ENCODE measurements at regions not wholly inside any gene's neighbourhood (a gene's known extent, or its start where the extent isn't known, plus 50 kb on each side); places are given as distances from the start of the nearest gene placed in this dataset.
"Not testable (repeated sequence)": the region's sequence is repeated elsewhere in the genome, so short reads cannot be mapped to it uniquely, and the experiment has no call there.

- no peak for DNase-seq
These were observed 1199.9 kb downstream of the GATA3 start for GRCh38 chr10:9254353-9254752.

GRCh38 chr10:9260690-9261089, 1206.2 kb downstream of the GATA3 start:
- DNase-seq, result no peak

- DNase-seq, result no peak
These were observed 1208.3 kb downstream of the GATA3 start for GRCh38 chr10:9262770-9263169.

- DNase-seq, result no peak
These were observed 1213.7 kb downstream of the GATA3 start for GRCh38 chr10:9268176-9268575.

- DNase-seq, result not testable (repeated sequence)
These were observed 1218.8 kb downstream of the GATA3 start for GRCh38 chr10:9273126-9273833.

- DNase-seq, result no peak
These were observed 1219.8 kb downstream of the GATA3 start for GRCh38 chr10:9274206-9274755.

- DNase-seq, result no peak
These were observed 1221.4 kb downstream of the GATA3 start for GRCh38 chr10:9275861-9276260.

- no peak for DNase-seq
These were observed 1231.2 kb downstream of the GATA3 start for GRCh38 chr10:9285690-9286089.

- no peak for DNase-seq
These were observed 1235.3 kb downstream of the GATA3 start for GRCh38 chr10:9289811-9290210.

- no peak for DNase-seq
These were observed 1236.6 kb downstream of the GATA3 start for GRCh38 chr10:9291081-9291480.

GRCh38 chr10:9294132-9294663, 1239.7 kb downstream of the GATA3 start:
- DNase-seq, result no peak

GRCh38 chr10:9294865-9295264, 1240.4 kb downstream of the GATA3 start:
- no peak for DNase-seq

GRCh38 chr10:9296190-9296589, 1241.7 kb downstream of the GATA3 start:
- DNase-seq, result no peak

- no peak for DNase-seq
These were observed 1243.1 kb downstream of the GATA3 start for GRCh38 chr10:9297580-9297979.

- DNase-seq, result no peak
These were observed 1245.5 kb downstream of the GATA3 start for GRCh38 chr10:9299966-9300365.

GRCh38 chr10:9301148-9301547, 1246.7 kb downstream of the GATA3 start:
- no peak for DNase-seq

- no peak for DNase-seq
These were observed 1247.1 kb downstream of the GATA3 start for GRCh38 chr10:9301554-9301953.

- DNase-seq, result no peak
These were observed 1247.8 kb downstream of the GATA3 start for GRCh38 chr10:9302140-9302746.

GRCh38 chr10:9305018-9305655, 1250.6 kb downstream of the GATA3 start:
- DNase-seq, result no peak

GRCh38 chr10:9311702-9312499, 1257.4 kb downstream of the GATA3 start:
- no peak for DNase-seq

GRCh38 chr10:9315292-9315691, 1260.8 kb downstream of the GATA3 start:
- DNase-seq, result no peak

GRCh38 chr10:9331583-9332008, 1277.1 kb downstream of the GATA3 start:
- DNase-seq, result no peak

- DNase-seq, result no peak
These were observed 1279.8 kb downstream of the GATA3 start for GRCh38 chr10:9334270-9334669.

Data from activated gamma-delta T cell (primary cell).